Activated effector memory CD4-positive, alpha-beta T cell treated with anti-CD3 and anti-CD28 coated beads, Interleukin-2, amount 50 U/mL, for 16 hours (primary cell): ENCODE measurements at regions not wholly inside any gene's neighbourhood (a gene's known extent, or its start where the extent isn't known, plus 50 kb on each side); places are given as distances from the start of the nearest gene placed in this dataset.
"Not testable (repeated sequence)": the region's sequence is repeated elsewhere in the genome, so short reads cannot be mapped to it uniquely, and the experiment has no call there.

Experiments
- DNase-seq: peaks from one replicate; pipeline ENCODE4 v3.0.0-alpha.2; 2020

DNA sequence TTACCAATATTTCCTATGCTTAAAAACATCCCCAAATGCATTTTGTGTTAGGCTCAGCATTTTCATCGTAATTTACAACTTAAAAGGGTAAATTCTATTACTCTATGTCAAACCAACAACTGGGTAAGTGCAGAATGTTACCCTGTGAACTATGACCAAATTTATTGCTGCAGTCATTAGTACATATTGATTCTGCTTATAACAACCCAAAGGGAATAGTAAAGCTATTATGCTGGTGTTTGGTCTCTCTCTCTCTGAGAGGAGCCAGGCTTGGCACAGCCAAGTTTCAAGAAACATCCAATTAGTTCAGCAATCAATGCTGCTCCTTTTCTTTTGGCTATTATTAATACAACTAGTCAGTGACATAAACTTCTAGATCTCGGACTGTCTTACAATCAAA lies 747.7 kb downstream of the CENPC start:
- DNase-seq, result no peak

DNA sequence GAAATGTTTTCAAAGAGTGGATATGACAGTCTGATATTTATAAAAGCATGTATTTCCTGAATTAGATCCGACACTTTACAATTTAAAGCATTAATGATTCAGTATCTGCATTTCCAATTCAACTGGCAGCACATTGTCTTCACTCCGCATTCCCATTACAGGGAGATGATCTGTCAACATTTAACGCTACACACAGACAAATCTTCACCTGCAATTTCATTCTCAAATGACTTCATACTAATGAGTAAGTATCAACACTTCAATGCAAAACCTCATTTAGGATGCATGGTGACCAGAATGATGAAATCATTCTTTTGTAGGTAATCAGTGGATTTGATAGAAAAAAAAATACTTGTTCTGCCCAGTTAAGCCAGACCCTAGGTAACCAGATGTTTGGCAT lies 749.6 kb downstream of the CENPC start:
- no peak for DNase-seq

DNA sequence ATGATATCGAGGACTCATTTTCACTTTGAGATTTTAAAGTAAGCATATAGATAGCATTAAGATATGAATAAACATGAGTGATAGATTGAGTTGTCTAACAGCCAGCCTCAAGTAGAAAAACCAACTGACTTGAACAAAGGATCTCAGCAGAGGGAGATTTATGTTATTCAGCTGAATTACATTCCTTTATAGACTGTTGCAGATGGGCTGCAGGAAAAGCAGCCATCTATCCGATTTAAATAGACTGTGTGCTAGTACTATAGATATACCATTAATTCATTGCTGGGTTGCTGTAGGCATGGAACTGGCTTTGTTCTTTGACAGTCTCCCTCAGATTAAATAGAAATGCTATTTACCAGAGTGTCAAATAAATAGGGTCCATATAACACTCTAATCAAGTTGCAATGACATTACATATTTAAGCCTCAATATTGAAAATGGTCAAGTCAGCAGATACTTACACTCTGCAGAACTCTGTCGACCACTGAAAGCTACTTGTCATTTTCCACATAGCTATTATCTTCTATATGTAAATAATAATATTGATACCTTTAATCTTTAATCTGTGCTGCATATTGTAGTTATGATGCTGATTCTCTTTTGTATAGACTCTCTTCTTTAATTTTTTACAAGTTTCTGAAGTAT lies 750.8 kb downstream of the CENPC start:
- no peak for DNase-seq

DNA sequence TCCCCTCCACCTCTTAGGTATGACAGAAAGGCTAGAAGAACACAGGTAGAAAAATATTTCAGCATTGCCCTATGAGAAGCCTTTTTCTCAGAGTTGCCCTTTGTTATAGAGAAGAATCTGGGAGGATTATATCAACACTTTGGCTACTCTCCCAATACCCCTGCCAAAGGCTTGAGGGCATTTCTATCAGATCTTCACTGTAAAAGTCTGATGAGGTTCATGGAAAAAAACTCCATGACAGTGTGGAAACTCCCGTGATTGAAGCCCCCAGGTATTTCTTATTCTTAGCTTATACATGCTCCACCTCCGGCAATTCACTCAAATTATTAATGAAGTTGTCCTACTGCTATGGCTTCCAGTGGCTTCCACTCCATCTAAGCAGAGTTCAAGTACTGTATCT lies 753.6 kb downstream of the CENPC start:
- no peak for DNase-seq

DNA sequence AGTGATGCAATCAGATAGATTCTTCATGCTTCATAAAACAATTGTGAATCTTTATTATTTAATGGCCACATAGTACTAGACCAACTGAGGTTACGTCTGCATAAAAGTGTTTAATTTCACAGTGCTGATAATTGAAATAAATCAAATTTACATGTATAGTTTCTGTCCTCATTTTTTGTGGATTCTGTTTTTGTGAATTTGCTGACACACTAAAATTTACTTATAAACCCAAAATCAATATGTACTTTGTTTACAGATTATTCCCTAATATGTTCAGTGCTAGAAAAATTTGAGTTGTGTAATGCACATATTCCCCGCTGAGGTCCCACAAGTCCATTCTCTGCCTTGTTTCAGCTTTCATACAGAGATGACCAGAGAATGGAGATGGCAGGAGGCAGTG lies 759.8 kb downstream of the CENPC start:
- no peak for DNase-seq

DNA sequence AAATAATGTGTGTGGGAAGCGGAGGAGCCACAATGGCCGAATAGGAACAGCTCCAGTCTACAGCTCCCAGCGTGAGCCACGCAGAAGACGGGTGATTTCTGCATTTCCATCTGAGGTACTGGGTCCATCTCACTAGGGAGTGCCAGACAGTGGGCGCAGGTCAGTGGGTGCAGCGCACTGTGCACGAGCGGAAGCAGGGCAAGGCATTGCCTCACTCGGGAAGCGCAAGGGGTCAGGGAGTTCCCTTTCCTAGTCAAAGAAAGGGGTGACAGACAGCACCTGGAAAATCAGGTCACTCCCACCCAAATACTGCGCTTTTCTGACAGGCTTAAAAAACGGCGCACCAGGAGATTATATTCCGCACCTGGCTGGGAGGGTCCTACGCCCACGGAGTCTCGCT lies 762.6 kb downstream of the CENPC start:
- DNase-seq, result not testable (repeated sequence)

DNA sequence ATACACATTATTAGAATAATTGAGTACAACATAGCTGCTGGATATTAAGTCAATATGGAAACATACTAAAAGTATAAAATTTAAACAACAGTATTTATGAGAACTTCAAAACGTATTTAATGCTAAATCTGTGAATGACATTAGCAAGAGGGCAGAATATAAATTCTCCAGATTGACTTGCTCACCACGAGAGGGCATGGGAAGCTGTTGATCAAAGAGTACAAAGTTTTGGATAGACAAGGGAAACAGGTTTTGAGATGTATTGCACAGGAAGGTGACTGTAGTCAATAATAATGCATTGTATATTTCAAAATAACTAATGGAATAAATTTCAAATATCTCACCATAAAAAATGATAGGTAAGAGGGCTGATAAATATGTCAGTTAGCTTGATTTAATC lies 768.2 kb downstream of the CENPC start:
- no peak for DNase-seq

DNA sequence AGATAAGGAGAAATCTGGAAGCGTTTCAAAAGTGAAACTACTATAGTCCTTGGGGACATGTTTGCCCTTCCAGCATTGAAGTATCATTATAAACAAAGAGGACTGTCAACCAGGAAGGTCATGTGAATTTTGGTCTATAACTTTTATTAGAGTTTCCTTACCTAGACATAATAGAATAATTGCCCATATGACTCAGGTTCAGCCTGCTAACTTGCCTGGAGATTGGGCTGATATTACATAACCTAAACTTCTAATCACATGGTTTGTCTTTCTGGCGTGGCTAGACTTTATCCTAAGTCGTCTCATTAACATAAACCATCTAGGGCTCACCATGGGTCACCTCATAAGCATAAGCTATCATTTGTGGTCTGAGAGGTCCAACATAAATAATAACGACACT lies 775.9 kb downstream of the CENPC start:
- no peak for DNase-seq

DNA sequence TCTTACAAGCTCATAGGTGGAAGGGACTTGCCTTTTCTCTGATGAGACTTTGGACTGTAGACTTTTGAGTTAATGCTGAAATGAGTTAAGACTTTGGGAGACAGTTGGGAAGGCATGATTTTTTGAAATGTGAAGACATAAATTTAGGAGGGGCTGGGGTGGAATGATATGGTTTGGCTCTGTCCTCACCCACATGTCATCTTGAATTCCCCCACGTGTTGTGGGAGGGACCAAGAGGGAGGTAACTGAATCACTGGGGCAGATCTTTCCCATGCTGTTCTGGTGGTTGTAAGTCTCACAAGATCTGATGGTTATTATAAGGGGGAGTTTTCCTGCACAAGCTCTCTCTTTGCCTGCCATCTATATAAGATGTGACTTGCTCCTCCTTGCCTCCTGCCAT lies 777.9 kb downstream of the CENPC start:
- DNase-seq, result no peak

DNA sequence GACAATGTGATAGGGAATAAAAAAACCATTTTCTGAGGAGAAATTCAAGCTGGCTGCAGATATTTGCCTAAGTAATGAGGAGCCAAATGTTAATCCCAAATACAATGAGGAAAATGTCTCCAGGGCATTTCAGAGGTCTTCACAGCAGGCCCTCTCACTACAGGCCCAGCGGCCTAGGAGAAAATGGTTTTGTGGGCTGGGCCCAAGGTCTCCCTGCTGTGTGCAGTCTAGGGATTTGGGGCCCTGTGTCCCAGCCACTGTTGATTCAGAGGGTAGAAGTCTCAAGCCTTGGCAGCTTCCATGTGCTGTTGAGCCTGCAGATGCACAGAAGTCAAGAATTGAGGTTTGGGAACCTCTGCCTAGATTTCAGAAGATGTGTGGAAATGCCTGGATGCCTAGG lies 778.7 kb downstream of the CENPC start:
- DNase-seq, result no peak

DNA sequence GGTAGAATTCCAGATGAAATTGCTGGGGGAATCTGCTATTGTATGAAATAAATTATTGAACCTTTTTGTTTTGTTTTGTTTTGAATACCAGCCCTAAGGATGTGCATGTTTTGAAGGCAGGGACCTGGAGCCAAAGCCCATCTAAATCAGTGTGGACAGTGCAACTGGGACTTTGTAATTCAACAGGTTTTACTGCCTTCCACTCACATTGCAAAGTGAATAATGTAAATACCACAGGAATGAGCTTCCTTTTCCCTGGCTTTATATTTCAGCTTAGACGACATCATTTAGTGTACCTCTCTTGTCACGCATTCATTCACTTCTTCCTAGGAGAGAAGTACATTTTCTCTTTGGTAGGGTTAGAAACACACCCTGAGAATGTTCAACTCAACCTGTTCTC lies 795.0 kb downstream of the CENPC start:
- no peak for DNase-seq

DNA sequence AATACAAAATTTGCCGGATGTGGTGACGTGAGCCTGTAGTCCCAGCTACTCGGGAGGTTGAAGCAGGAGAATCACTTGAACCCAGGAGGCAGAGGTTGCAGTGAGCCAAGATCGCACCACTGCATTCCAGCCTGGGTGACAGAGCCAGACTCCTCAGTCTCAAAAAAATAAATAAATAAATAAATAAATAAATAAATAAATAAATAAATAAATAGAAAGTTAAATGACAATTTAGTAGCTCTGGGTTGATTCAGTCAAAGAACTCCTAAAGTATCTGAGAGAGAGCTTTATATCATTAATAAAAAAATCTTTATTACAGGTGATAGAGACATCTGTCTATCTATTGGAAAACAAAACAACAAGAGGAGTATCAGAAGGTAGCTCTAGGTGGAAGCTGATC lies 798.4 kb downstream of the CENPC start:
- DNase-seq, result not testable (repeated sequence)

DNA sequence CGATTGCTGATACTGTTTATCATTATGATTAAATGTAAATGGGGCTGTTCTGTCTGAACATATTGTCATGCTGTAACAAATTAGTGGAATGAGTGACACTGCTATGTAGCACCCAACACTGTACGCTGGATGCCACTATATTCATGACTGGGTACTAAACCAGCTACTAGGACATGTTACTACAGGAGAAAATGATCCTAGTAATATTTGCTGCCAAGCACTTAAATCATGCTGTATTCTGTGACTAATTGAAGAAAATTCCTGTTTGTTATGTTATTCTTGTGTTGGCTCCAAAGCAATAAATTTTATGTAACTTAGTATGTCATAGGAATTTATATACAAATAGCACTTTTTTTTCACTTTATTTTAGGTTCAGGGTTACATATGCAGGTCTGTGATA lies 804.2 kb downstream of the CENPC start:
- no peak for DNase-seq

DNA sequence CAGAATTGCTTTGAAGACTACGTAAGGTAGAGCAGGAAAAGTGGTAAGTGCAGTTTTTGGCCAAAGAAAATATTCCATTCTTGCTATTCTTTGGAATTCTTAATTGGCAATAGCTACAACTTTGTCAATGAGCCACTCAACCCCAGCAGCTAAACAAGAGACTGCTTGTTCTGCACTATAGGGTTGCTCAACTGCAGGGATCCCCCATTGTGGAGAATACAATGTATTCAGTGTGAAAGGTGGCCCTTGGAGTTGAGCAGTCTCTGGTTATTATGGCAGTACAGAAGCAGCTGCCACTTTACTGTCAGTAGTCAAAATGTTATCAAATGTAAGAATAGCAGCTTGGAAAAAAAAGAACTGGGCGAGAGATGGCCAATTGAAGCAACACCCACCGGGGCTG lies 808.7 kb downstream of the CENPC start:
- DNase-seq, result no peak

DNA sequence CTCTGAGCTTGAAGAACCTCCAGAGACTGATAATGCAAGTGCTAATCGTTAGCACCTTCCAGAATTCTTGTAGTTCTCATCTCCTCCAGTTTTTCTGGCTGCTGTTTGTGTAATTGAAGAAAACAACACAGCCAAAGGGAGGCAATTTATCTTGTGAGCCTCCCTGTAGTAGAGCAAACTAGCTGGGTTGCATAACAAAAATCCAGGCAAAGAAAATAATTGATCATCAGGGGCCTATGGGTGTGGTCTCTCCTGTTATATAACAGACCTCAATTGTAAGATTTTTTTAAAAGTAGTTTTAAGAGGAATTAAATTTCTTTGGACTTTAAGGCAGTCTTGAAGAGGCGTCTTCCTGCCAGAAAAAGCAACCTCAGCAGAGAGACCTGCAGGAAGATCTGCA lies 817.0 kb downstream of the CENPC start:
- no peak for DNase-seq

DNA sequence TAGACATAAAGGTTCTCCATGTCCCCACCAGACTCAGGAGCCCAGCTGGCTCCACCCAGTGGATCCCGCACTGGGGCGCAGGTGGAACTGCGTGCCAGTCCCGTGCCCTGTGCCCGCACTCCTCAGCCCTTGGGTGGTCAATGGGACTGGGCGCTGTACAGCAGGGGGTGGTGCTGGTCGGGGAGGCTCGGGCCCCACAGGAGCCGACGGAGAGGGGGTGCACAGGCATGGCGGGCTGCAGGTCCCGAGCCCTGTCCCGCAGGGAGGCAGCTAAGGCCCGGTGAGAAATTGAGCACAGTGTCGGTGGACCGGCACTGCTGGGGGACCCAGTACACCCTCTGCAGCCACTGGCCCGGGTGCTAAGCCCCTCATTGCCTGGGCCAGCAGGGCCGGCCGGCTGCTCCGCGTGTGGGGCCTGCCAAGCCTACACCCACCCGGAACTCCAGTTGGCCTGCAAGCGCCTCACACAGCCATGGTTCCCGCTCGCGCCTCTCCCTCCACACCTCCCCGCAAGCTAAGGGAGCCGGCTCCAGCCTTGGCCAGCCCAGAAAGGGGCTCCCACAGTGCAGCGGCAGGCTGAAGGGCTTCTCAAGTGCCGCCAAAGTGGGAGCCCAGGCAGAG lies 832.9 kb downstream of the CENPC start:
- DNase-seq, result not testable (repeated sequence)

DNA sequence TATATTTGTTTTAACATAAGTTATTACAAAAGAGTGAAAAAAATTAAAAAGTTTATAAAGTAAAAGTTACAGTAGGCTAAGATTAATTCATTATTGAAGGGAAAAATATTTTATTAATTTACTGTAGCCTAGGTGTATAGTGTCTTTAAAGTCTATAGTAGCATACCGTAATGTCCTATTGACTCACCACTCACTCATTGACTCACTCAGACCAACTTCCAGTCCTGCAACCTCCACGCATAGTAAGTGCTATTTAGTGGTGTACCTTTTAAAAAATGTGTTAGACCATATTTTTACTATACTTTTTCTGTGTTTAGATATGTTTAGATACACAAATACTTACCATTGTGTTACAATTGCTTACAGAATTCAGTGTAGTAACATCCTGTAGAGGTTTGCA lies 841.1 kb downstream of the CENPC start:
- no peak for DNase-seq

DNA sequence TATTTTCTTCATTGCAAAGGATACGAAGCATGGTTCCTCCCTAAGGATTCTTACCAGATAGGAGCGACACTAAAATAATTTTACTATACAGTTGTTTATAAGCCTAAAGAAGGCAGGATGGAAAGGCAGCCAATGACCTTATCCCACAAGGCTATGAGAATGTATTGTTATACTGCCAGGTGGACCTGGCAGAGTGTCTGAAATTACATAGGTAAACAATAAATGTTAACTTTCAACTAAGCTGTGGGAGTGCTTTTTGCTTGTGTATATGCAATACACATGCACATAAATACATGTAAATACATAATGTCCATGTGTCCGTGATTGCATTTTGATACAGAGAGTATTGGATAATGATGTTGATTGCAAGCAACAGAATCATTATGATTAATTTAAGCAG lies 850.6 kb downstream of the CENPC start:
- DNase-seq, result no peak

DNA sequence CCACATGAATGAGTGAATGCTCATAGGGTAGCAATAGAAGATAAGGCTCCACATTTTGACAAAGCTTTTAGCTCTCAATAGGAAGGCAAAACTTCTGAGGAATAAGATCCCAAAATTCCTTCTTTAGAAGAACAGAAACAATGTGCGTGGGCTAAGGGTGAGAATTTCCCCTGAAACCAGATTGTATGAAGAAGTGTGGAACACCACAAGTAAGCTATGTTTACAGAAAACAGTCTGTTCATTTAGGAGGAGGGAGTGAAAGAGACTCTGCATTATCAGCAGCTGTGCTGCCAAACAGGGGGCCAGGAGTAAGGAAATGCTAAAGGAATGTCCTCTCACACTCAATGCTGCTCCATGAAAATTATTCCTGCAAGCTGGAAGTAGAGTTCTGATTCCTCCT lies 851.6 kb downstream of the CENPC start:
- DNase-seq, result no peak

DNA sequence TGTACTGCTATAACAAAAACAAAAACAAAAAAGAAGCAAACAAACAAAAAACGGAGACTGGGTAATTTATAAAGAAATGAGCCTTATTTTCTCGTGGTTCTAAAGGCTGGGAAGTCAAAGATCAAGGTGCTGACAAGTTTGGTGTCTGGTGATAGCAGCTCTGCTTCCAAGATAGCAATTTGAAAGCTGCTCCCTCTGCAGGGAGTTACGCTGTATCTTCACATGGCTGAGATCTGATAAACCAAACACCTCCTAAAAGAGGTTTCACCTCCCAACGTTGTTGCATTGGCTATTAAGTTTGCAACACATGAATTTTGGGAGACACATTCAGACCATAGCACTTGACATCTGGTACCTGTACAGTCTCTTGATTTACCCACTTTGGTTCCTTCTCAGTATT lies 854.2 kb downstream of the CENPC start:
- DNase-seq, result no peak

DNA sequence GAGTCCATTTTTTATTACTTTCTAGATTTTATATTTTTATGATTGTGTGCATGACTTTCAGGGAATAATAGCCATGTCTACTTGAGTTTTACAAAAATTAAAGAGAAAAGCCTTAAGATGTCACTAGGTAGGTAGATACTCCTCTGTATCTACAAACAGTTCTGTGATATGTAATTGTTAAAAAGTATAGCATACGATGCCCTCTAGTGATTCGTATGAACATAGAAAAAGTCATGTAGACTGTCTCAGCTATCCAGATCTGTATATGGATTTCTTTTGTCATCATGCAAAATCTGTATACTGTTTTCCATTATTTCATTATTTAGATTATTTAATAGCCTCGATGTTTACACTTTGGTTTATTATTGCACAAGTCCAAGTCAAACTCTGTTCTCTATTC lies 856.6 kb downstream of the CENPC start:
- no peak for DNase-seq

DNA sequence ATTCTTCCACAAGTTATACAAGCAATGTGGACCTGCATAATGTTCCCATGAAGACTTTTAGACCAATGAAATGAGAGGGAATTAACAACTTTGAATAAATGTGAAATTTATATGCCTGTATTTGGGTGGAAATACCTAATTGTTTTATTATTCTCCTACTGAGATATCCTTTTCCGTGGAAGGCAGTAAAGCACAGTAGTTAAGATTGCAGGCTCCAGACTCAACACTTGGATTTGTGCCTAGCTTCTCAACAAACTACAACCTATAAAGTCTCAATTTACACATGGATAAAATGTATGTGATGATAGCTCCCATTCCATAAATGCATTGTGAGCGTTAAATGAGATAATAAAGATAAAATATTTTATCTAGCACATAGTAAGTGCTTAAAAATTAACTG lies 857.8 kb downstream of the CENPC start:
- no peak for DNase-seq

DNA sequence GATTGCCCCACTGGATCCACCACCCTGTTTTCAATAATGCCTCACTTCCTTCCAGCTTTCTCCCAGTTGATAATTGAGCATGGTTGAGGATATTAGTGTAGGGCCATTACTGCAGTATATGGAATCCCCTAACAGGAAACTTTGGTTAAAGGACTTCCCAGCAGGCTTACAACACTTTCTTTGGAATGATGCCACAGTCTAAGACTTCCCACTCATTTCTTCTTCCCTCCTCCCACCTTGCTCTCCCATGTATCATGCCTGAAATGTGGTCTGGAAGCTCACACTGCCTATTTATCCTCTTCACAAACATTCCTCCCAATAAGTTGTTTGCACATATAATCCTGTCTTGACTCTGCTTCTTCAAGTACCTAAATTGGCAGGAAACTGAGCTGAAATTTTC lies 863.3 kb downstream of the CENPC start:
- no peak for DNase-seq

DNA sequence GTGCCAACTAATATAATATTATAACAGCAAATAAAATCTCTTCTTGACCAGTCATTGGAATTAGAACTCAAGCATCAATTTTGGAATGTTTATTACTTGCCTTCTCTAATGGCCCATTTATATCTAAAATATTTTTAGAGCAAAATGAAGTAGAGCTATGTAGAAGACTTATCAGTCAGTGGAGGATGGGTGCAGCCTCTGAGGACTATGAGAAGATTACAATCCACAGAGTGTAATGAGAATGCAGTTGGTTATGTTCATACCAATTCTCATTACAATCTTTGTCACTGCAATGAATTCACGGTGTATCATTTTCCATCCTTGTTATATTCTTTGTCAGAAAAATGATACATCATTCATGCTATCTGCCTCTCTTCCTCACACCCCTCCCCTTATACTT lies 878.1 kb downstream of the CENPC start:
- no peak for DNase-seq

DNA sequence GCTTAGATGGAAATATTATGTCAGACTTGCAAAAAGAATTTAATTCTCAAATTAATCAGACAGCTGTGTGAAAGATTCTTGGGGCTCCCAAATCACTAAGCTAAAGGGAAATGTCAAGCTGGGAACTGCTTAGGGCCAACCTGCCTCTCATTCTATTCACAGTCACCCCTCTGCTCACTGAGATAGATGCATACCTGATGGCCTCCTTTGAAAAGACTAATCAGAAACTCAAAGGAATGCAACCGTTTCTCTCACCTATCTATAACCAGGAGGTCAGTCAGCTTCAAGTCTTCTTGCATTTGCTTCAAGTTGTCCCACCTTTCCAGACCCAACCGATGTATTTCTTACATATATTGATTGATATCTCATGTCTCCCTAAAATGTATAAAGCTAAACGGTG lies 882.7 kb downstream of the CENPC start:
- no peak for DNase-seq
